OCI-LY1 (cell line): ENCODE measurements at regions not wholly inside any gene's neighbourhood (a gene's known extent, or its start where the extent isn't known, plus 50 kb on each side); places are given as distances from the start of the nearest gene placed in this dataset.

ENCODE experiments used
- H2AFZ ChIP-seq: fragments of 200-600 bp; sonication (generic), shearing (Covaris generic); 2 replicates; pipeline ENCODE4 v1.6.0; 2014; ENCODE audit warnings: antibody characterized with exemption, mild to moderate bottlenecking, low read length
- H3F3A ChIP-seq: fragments of 200-600 bp; sonication (generic), shearing (Covaris generic); 2 replicates; pipeline ENCODE4 v1.6.0; 2014; ENCODE audit warnings: mild to moderate bottlenecking, antibody characterized with exemption, low read length, moderate library complexity; ENCODE audit not compliant: insufficient read depth
- H3K27ac ChIP-seq: fragments of 200-600 bp; sonication (generic); 2 replicates; pipeline ENCODE4 v1.5.1; 2014; ENCODE audit warnings: low read length, mixed run types, mild to moderate bottlenecking, low read depth; ENCODE audit not compliant: poor library complexity, severe bottlenecking
- H3K27me3 ChIP-seq: fragments of 200-600 bp; sonication (generic); 2 replicates; pipeline ENCODE4 v1.6.0; 2014; ENCODE audit warnings: antibody characterized with exemption, mild to moderate bottlenecking, low read length, moderate library complexity; ENCODE audit not compliant: insufficient read depth
- H3K36me3 ChIP-seq: fragments of 200-600 bp; sonication (generic); 2 replicates; pipeline ENCODE4 v1.6.1; 2014; ENCODE audit warnings: mild to moderate bottlenecking, antibody characterized with exemption, low read length, moderate library complexity, mixed read lengths; ENCODE audit not compliant: insufficient read depth
- H3K4me1 ChIP-seq: fragments of 200-600 bp; sonication (generic); 2 replicates; pipeline ENCODE4 v1.5.1; 2014; ENCODE audit warnings: mild to moderate bottlenecking, low read length, moderate library complexity; ENCODE audit not compliant: insufficient read depth, severe bottlenecking
- H3K4me2 ChIP-seq: fragments of 200-600 bp; sonication (generic), shearing (Covaris generic); 2 replicates; pipeline ENCODE4 v1.6.1; 2014; ENCODE audit warnings: low read length
- H3K4me3 ChIP-seq: fragments of 200-600 bp; sonication (generic); 2 replicates; pipeline ENCODE4 v1.5.1; 2014; ENCODE audit warnings: low read length, low read depth, mild to moderate bottlenecking, mixed read lengths; ENCODE audit not compliant: poor library complexity, severe bottlenecking
- H3K79me2 ChIP-seq: fragments of 200-600 bp; shearing (Covaris generic); 2 replicates; pipeline ENCODE4 v1.6.1; 2016; ENCODE audit warnings: mixed run types, low read length, mixed read lengths; ENCODE audit not compliant: insufficient read depth
- H3K9ac ChIP-seq: fragments of 200-600 bp; sonication (generic), shearing (Covaris generic); 2 replicates; pipeline ENCODE4 v1.6.1; 2014; ENCODE audit warnings: mild to moderate bottlenecking, low read length, mixed read lengths
- H3K9me2 ChIP-seq: fragments of 200-600 bp; sonication (generic), shearing (Covaris generic); 2 replicates; pipeline ENCODE4 v1.6.1; 2014; ENCODE audit warnings: low read depth, mild to moderate bottlenecking, low read length, mixed read lengths
- H3K9me3 ChIP-seq: fragments of 200-600 bp; shearing (Covaris generic); 2 replicates; pipeline ENCODE4 v1.6.1; 2014; ENCODE audit warnings: low read length, mixed read lengths
- H4K20me1 ChIP-seq: fragments of 200-600 bp; sonication (generic), shearing (Covaris generic); 2 replicates; pipeline ENCODE4 v1.6.0; 2016; ENCODE audit warnings: mild to moderate bottlenecking, low read length; ENCODE audit not compliant: insufficient read depth
- EZH2 ChIP-seq: fragments of 200-600 bp; sonication (generic), shearing (Covaris generic); IDR thresholded peaks from 2 replicates; pipeline ENCODE4 v1.8.0; 2017; ENCODE audit warnings: borderline replicate concordance, mixed run types, mild to moderate bottlenecking, antibody characterized with exemption, low read length, moderate library complexity, mixed read lengths
- TF ChIP-seq, protein P1 (sequence below): fragments of 200-600 bp; sonication (generic), shearing (Covaris generic); IDR thresholded peaks from 2 replicates; pipeline ENCODE4 v1.5.1; 2017; ENCODE audit warnings: mild to moderate bottlenecking, antibody characterized with exemption, low read length, moderate library complexity, mixed read lengths

DNA sequence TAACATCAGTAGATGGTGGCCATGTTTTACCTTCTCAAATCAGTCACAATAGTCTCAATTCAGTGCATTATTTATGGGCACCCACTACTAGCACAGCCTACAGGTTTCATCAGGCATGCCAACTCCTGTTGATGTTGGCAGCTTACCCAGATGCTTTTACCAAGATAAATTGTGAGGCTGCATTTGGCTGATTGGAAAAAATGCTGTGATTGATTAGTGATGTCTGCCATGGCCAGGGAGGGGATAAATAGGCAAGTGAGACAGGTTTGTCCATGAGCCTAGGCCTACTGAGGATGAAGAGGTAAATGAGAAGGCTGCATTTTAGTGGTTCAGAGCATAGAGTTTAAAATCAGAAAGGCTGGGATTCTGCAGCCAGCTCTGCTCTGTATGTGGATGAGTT lies 227.1 kb downstream of the NFATC2 start:
- no peaks in the 10 kb centered on the region for H3K4me1 ChIP-seq

DNA sequence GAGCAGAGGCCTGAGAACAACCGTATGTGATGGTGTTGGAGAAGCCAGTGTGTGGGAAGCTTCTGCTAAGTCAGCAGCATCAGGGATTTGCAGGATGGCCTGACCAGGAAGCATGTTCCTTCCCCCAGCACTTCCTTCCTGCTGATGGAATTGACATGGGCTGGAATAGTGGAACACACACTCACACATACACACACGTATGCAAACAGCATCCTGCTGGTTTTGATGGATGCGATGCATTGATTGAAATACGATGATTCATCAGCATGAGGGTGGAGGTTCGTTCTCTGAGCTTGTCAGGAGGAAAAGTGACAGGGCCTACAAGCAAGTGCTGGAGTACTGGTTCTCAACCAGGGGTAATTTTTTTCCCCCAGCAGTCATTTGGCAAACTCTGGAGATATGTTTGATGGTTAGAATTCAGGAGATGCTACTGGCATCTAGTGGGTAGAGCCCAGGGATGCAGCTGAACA lies 229.1 kb downstream of the NFATC2 start:
- no peaks in the 10 kb centered on the region for H3K9me2 ChIP-seq
- H3K9ac ChIP-seq: no peak overlapping the region
- H3K4me2 ChIP-seq: no peak overlapping the region
- H3F3A ChIP-seq: no peaks in the 10 kb centered on the region
- H3K4me3 ChIP-seq: no peak overlapping the region
- H3K27me3 ChIP-seq: peaks cover 5% of the 10 kb centered on the region
- no peaks in the 10 kb centered on the region for H3K36me3 ChIP-seq
- no peak overlapping the region for H2AFZ ChIP-seq
- no peaks in the 10 kb centered on the region for H3K9me3 ChIP-seq
- TF ChIP-seq, protein P1, sequence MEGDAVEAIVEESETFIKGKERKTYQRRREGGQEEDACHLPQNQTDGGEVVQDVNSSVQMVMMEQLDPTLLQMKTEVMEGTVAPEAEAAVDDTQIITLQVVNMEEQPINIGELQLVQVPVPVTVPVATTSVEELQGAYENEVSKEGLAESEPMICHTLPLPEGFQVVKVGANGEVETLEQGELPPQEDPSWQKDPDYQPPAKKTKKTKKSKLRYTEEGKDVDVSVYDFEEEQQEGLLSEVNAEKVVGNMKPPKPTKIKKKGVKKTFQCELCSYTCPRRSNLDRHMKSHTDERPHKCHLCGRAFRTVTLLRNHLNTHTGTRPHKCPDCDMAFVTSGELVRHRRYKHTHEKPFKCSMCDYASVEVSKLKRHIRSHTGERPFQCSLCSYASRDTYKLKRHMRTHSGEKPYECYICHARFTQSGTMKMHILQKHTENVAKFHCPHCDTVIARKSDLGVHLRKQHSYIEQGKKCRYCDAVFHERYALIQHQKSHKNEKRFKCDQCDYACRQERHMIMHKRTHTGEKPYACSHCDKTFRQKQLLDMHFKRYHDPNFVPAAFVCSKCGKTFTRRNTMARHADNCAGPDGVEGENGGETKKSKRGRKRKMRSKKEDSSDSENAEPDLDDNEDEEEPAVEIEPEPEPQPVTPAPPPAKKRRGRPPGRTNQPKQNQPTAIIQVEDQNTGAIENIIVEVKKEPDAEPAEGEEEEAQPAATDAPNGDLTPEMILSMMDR: no peak
- TF ChIP-seq EZH2: no peak
- no peaks in the 10 kb centered on the region for H3K79me2 ChIP-seq
- no peaks in the 10 kb centered on the region for H3K4me1 ChIP-seq
- no peak overlapping the region for H3K27ac ChIP-seq
- H4K20me1 ChIP-seq: no peaks in the 10 kb centered on the region

More for the DNA sequence above, 227.1 kb downstream of the NFATC2 start:
- TF ChIP-seq, protein P1: no peak
- TF ChIP-seq EZH2: no peak
- Histone ChIP-seq H3K4me2 (no peak overlapping the region), H3K27ac (no peak overlapping the region), H3K36me3 (no peaks in the 10 kb centered on the region), H3K9me3 (no peaks in the 10 kb centered on the region), H4K20me1 (no peaks in the 10 kb centered on the region), H3K9me2 (no peaks in the 10 kb centered on the region), H3K9ac (no peak overlapping the region), H3K79me2 (no peaks in the 10 kb centered on the region), H2AFZ (no peak overlapping the region), H3K4me3 (no peak overlapping the region), H3K27me3 (peaks cover 11% of the 10 kb centered on the region), H3F3A (no peaks in the 10 kb centered on the region)

DNA sequence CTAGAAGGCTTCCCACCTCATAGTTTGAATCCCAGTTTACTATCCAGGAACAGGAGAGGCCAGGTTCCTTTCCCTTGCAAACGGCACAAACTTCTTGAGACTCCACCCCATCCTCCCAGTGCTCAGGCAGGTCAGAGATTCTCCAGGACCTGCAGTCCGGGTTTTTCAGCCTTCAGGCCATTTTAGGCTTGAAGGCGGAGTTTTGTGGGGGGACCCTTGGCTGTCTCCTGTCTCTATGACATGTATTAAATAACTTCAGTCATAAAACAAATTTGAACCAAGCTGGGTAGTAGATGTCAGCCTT lies 230.1 kb downstream of the NFATC2 start:
- Histone ChIP-seq H3K9me3 (no peaks in the 10 kb centered on the region), H3K79me2 (no peaks in the 10 kb centered on the region), H2AFZ (no peak overlapping the region), H3K27me3 (peaks cover 5% of the 10 kb centered on the region), H3K4me1 (no peaks in the 10 kb centered on the region), H3K27ac (no peak overlapping the region), H3K9me2 (no peaks in the 10 kb centered on the region), H3K9ac (no peak overlapping the region), H3F3A (no peaks in the 10 kb centered on the region), H3K4me2 (no peak overlapping the region), H3K4me3 (no peak overlapping the region), H3K36me3 (no peaks in the 10 kb centered on the region), H4K20me1 (no peaks in the 10 kb centered on the region)
- TF ChIP-seq, protein P1: no peak
- TF ChIP-seq EZH2: no peak
